ENCODE measurements at regions not wholly inside any gene's neighbourhood (a gene's known extent, or its start where the extent isn't known, plus 50 kb on each side); places are given as distances from the start of the nearest gene placed in this dataset.

DNA sequence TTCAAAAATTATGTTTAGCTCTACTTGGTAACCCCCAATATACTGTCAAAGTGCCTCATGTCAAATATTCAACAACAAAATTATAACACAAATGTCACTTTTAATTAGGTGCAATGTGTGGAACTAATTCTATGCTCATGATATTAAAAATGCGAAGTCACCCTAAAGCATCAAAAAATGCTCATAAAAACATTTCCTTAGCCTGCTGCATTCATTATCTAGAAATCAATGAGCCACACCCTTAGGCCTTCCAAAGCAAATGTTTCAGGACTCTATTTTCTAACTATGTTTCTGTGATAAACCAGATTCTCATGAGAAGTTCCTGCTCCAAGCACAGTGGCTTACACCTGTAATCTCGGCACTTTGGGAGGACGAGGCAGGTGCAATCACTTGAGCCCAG is 75.0 kb upstream of the ANK3 start:
- DNase-seq (ENCODE audit: low spot score) (no peak), ATAC-seq (no peak)
- H3K27ac Mint-ChIP-seq: no peak overlapping the region
- Histone ChIP-seq H3K9me2 (ENCODE audit: insufficient read depth) (no peaks in the 10 kb centered on the region), H3K79me2 (replicated peaks; ENCODE audit: insufficient read depth) (no peaks in the 10 kb centered on the region), H2AFZ (no peak overlapping the region), H3K36me3 (ENCODE audit: insufficient read depth) (no peaks in the 10 kb centered on the region), H3K27ac (ENCODE audit: low read depth) (no peak overlapping the region), H4K20me1 (replicated peaks; ENCODE audit: insufficient read depth) (no peaks in the 10 kb centered on the region), H3K27me3 (ENCODE audit: insufficient read depth) (no peaks in the 10 kb centered on the region), H3K4me1 (ENCODE audit: insufficient read depth) (no peaks in the 10 kb centered on the region), H3K4me3 (no peak overlapping the region), H3K4me2 (no peak overlapping the region), H3F3A (replicated peaks; ENCODE audit: low read depth) (no peaks in the 10 kb centered on the region)
- H3K9me3 Mint-ChIP-seq: no peaks in the 10 kb centered on the region
- peaks cover 10% of the 10 kb centered on the region; the same call in 2 of the 3 replicates for H3K4me1 Mint-ChIP-seq
- H3K27me3 Mint-ChIP-seq (ENCODE audit: insufficient read depth, low read depth, poor library complexity): no peaks in the 10 kb centered on the region
- H3K4me3 Mint-ChIP-seq: no peak overlapping the region
- H3K36me3 Mint-ChIP-seq (ENCODE audit: low read depth): no peaks in the 10 kb centered on the region
- TF ChIP-seq, protein P1, sequence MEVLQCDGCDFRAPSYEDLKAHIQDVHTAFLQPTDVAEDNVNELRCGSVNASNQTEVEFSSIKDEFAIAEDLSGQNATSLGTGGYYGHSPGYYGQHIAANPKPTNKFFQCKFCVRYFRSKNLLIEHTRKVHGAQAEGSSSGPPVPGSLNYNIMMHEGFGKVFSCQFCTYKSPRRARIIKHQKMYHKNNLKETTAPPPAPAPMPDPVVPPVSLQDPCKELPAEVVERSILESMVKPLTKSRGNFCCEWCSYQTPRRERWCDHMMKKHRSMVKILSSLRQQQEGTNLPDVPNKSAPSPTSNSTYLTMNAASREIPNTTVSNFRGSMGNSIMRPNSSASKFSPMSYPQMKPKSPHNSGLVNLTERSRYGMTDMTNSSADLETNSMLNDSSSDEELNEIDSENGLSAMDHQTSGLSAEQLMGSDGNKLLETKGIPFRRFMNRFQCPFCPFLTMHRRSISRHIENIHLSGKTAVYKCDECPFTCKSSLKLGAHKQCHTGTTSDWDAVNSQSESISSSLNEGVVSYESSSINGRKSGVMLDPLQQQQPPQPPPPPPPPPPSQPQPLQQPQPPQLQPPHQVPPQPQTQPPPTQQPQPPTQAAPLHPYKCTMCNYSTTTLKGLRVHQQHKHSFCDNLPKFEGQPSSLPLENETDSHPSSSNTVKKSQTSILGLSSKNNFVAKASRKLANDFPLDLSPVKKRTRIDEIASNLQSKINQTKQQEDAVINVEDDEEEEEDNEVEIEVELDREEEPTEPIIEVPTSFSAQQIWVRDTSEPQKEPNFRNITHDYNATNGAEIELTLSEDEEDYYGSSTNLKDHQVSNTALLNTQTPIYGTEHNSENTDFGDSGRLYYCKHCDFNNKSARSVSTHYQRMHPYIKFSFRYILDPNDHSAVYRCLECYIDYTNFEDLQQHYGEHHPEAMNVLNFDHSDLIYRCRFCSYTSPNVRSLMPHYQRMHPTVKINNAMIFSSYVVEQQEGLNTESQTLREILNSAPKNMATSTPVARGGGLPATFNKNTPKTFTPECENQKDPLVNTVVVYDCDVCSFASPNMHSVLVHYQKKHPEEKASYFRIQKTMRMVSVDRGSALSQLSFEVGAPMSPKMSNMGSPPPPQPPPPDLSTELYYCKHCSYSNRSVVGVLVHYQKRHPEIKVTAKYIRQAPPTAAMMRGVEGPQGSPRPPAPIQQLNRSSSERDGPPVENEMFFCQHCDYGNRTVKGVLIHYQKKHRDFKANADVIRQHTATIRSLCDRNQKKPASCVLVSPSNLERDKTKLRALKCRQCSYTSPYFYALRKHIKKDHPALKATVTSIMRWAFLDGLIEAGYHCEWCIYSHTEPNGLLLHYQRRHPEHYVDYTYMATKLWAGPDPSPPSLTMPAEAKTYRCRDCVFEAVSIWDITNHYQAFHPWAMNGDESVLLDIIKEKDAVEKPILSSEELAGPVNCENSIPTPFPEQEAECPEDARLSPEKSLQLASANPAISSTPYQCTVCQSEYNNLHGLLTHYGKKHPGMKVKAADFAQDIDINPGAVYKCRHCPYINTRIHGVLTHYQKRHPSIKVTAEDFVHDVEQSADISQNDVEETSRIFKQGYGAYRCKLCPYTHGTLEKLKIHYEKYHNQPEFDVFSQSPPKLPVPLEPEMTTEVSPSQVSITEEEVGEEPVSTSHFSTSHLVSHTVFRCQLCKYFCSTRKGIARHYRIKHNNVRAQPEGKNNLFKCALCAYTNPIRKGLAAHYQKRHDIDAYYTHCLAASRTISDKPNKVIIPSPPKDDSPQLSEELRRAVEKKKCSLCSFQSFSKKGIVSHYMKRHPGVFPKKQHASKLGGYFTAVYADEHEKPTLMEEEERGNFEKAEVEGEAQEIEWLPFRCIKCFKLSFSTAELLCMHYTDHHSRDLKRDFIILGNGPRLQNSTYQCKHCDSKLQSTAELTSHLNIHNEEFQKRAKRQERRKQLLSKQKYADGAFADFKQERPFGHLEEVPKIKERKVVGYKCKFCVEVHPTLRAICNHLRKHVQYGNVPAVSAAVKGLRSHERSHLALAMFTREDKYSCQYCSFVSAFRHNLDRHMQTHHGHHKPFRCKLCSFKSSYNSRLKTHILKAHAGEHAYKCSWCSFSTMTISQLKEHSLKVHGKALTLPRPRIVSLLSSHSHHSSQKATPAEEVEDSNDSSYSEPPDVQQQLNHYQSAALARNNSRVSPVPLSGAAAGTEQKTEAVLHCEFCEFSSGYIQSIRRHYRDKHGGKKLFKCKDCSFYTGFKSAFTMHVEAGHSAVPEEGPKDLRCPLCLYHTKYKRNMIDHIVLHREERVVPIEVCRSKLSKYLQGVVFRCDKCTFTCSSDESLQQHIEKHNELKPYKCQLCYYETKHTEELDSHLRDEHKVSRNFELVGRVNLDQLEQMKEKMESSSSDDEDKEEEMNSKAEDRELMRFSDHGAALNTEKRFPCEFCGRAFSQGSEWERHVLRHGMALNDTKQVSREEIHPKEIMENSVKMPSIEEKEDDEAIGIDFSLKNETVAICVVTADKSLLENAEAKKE (CRISPR knock-in tag; IDR thresholded peaks at IDR 0.05): no peak
- TF ChIP-seq EZH2phosphoT487 (IDR thresholded peaks at IDR 0.05; ENCODE audit: unreplicated experiment): no peak
- TF ChIP-seq ZNF114 (CRISPR knock-in tag; IDR thresholded peaks at IDR 0.05): no peak
- TF ChIP-seq STAT1 (IDR thresholded peaks at IDR 0.05; ENCODE audit: unreplicated experiment): no peak
- no peak for TF ChIP-seq CREB1 (CRISPR knock-in tag; IDR thresholded peaks at IDR 0.05; ENCODE audit: low read depth)
- TF ChIP-seq, protein P2, sequence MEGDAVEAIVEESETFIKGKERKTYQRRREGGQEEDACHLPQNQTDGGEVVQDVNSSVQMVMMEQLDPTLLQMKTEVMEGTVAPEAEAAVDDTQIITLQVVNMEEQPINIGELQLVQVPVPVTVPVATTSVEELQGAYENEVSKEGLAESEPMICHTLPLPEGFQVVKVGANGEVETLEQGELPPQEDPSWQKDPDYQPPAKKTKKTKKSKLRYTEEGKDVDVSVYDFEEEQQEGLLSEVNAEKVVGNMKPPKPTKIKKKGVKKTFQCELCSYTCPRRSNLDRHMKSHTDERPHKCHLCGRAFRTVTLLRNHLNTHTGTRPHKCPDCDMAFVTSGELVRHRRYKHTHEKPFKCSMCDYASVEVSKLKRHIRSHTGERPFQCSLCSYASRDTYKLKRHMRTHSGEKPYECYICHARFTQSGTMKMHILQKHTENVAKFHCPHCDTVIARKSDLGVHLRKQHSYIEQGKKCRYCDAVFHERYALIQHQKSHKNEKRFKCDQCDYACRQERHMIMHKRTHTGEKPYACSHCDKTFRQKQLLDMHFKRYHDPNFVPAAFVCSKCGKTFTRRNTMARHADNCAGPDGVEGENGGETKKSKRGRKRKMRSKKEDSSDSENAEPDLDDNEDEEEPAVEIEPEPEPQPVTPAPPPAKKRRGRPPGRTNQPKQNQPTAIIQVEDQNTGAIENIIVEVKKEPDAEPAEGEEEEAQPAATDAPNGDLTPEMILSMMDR (conservative IDR thresholded peaks at IDR 0.05; ENCODE audit: low read depth in 2 of 2): no peak
- TF ChIP-seq EZH2 (IDR thresholded peaks at IDR 0.05; ENCODE audit: low read depth, unreplicated experiment): no peak
- TF ChIP-seq, protein P3, sequence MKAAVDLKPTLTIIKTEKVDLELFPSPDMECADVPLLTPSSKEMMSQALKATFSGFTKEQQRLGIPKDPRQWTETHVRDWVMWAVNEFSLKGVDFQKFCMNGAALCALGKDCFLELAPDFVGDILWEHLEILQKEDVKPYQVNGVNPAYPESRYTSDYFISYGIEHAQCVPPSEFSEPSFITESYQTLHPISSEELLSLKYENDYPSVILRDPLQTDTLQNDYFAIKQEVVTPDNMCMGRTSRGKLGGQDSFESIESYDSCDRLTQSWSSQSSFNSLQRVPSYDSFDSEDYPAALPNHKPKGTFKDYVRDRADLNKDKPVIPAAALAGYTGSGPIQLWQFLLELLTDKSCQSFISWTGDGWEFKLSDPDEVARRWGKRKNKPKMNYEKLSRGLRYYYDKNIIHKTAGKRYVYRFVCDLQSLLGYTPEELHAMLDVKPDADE (IDR thresholded peaks at IDR 0.05): no peak
- no peak for TF ChIP-seq NANOG (IDR thresholded peaks at IDR 0.05; ENCODE audit: borderline replicate concordance)
- TF ChIP-seq JUNB (IDR thresholded peaks at IDR 0.05; ENCODE audit: unreplicated experiment): no peak
- TF ChIP-seq POLR2AphosphoS5 (IDR thresholded peaks at IDR 0.05; ENCODE audit: low read depth): no peak
- TF ChIP-seq, protein P4, sequence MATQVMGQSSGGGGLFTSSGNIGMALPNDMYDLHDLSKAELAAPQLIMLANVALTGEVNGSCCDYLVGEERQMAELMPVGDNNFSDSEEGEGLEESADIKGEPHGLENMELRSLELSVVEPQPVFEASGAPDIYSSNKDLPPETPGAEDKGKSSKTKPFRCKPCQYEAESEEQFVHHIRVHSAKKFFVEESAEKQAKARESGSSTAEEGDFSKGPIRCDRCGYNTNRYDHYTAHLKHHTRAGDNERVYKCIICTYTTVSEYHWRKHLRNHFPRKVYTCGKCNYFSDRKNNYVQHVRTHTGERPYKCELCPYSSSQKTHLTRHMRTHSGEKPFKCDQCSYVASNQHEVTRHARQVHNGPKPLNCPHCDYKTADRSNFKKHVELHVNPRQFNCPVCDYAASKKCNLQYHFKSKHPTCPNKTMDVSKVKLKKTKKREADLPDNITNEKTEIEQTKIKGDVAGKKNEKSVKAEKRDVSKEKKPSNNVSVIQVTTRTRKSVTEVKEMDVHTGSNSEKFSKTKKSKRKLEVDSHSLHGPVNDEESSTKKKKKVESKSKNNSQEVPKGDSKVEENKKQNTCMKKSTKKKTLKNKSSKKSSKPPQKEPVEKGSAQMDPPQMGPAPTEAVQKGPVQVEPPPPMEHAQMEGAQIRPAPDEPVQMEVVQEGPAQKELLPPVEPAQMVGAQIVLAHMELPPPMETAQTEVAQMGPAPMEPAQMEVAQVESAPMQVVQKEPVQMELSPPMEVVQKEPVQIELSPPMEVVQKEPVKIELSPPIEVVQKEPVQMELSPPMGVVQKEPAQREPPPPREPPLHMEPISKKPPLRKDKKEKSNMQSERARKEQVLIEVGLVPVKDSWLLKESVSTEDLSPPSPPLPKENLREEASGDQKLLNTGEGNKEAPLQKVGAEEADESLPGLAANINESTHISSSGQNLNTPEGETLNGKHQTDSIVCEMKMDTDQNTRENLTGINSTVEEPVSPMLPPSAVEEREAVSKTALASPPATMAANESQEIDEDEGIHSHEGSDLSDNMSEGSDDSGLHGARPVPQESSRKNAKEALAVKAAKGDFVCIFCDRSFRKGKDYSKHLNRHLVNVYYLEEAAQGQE (IDR thresholded peaks at IDR 0.05; ENCODE audit: unreplicated experiment): no peak
- no peak for TF ChIP-seq ZNF331 (CRISPR knock-in tag; IDR thresholded peaks at IDR 0.05; ENCODE audit: low read depth)

Measured in GM23338 (cell line).